ENCODE measurements at regions not wholly inside any gene's neighbourhood (a gene's known extent, or its start where the extent isn't known, plus 50 kb on each side); places are given as distances from the start of the nearest gene placed in this dataset.

- no peak for ATAC-seq (ENCODE audit: low read depth)
- Histone ChIP-seq H3K9me3 (ENCODE audit: severe bottlenecking) (no peaks in the 10 kb centered on the region), H3K36me3 (ENCODE audit: low read depth) (no peaks in the 10 kb centered on the region), H3K27me3 (ENCODE audit: insufficient read depth, poor library complexity, severe bottlenecking) (no peaks in the 10 kb centered on the region), H3K27ac (ENCODE audit: poor library complexity, severe bottlenecking) (no peak overlapping the region), H3K4me3 (ENCODE audit: severe bottlenecking) (no peak overlapping the region), H3K4me1 (ENCODE audit: insufficient read depth, poor library complexity, severe bottlenecking) (no peaks in the 10 kb centered on the region)
- TF ChIP-seq CTCF (IDR thresholded peaks at IDR 0.05; ENCODE audit: poor library complexity, severe bottlenecking), result no peak
- DNase-seq (ENCODE audit: low spot score), result no peak
These were observed 236.3 kb downstream of the PCDH10 start for GRCh38 chr4:133385161-133385954.

GRCh38 chr4:133379681-133380438 is 230.8 kb downstream of the PCDH10 start:
- no peaks in the 10 kb centered on the region for H3K27me3 ChIP-seq (ENCODE audit: insufficient read depth, poor library complexity, severe bottlenecking)
- H3K4me3 ChIP-seq (ENCODE audit: severe bottlenecking), result no peak overlapping the region
- DNase-seq (ENCODE audit: low spot score) (no peak), ATAC-seq (ENCODE audit: low read depth) (no peak)
- no peaks in the 10 kb centered on the region for H3K9me3 ChIP-seq (ENCODE audit: severe bottlenecking)
- TF ChIP-seq CTCF (IDR thresholded peaks at IDR 0.05; ENCODE audit: poor library complexity, severe bottlenecking), result no peak
- no peak overlapping the region for H3K27ac ChIP-seq (ENCODE audit: poor library complexity, severe bottlenecking)
- H3K36me3 ChIP-seq (ENCODE audit: low read depth), result no peaks in the 10 kb centered on the region
- no peaks in the 10 kb centered on the region for H3K4me1 ChIP-seq (ENCODE audit: insufficient read depth, poor library complexity, severe bottlenecking)

GRCh38 chr4:133377286-133377685 is 228.2 kb downstream of the PCDH10 start:
- no peaks in the 10 kb centered on the region for H3K9me3 ChIP-seq (ENCODE audit: severe bottlenecking)
- ATAC-seq (ENCODE audit: low read depth) (no peak), DNase-seq (ENCODE audit: low spot score) (no peak)
- no peaks in the 10 kb centered on the region for H3K36me3 ChIP-seq (ENCODE audit: low read depth)
- no peak overlapping the region for H3K27ac ChIP-seq (ENCODE audit: poor library complexity, severe bottlenecking)
- TF ChIP-seq CTCF (IDR thresholded peaks at IDR 0.05; ENCODE audit: poor library complexity, severe bottlenecking), result no peak
- no peaks in the 10 kb centered on the region for H3K4me1 ChIP-seq (ENCODE audit: insufficient read depth, poor library complexity, severe bottlenecking)
- no peak overlapping the region for H3K4me3 ChIP-seq (ENCODE audit: severe bottlenecking)
- no peaks in the 10 kb centered on the region for H3K27me3 ChIP-seq (ENCODE audit: insufficient read depth, poor library complexity, severe bottlenecking)

DNA sequence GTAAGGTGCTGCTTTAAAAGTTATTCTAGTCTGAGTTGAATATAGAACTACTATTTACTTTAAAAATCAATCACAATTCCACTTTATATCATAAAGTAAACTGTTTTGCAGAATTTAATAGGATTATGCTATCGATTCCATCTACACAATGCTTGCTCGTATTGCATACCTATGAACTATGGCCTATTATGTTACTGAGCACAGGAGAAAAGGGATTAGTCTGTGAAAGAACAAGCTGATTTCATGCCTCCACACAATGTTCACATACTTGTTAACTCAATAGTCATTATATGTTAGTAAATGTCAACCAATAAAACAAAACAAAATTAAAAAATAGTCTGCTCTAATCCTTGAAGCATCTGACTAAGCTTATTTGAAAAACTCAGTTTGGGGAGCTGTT is 223.6 kb downstream of the PCDH10 start:
- ATAC-seq (ENCODE audit: low read depth) (no peak), DNase-seq (ENCODE audit: low spot score) (no peak)
- no peak overlapping the region for H3K27ac ChIP-seq (ENCODE audit: poor library complexity, severe bottlenecking)
- H3K36me3 ChIP-seq (ENCODE audit: low read depth), result no peaks in the 10 kb centered on the region
- peaks cover 4% of the 10 kb centered on the region for H3K9me3 ChIP-seq (ENCODE audit: severe bottlenecking)
- no peak for TF ChIP-seq CTCF (IDR thresholded peaks at IDR 0.05; ENCODE audit: poor library complexity, severe bottlenecking)
- no peaks in the 10 kb centered on the region for H3K4me1 ChIP-seq (ENCODE audit: insufficient read depth, poor library complexity, severe bottlenecking)
- no peak overlapping the region for H3K4me3 ChIP-seq (ENCODE audit: severe bottlenecking)
- no peaks in the 10 kb centered on the region for H3K27me3 ChIP-seq (ENCODE audit: insufficient read depth, poor library complexity, severe bottlenecking)

DNA sequence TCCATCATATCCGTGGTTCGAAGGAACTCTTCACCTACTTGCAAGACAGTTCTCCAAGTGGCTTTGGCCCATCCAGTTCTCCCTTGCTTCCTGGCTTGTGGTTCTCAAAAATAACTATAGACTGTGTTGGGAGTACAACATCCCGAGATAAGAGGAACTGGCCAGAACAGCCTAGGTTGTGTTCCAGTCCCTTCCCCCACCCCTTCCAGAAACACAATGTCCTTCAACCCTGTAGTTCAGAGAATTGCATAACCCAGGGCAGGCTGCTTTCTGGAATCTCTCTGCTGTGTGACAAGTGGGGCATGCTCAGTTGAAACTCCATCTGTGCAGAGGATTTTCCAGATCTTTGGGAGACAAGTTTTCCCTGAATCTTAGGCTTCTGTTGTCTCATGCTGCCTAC is 206.5 kb downstream of the PCDH10 start:
- Histone ChIP-seq H3K4me3 (ENCODE audit: severe bottlenecking) (no peak overlapping the region), H3K27ac (ENCODE audit: poor library complexity, severe bottlenecking) (no peak overlapping the region), H3K36me3 (ENCODE audit: low read depth) (no peaks in the 10 kb centered on the region), H3K9me3 (ENCODE audit: severe bottlenecking) (no peaks in the 10 kb centered on the region), H3K27me3 (ENCODE audit: insufficient read depth, poor library complexity, severe bottlenecking) (no peaks in the 10 kb centered on the region), H3K4me1 (ENCODE audit: insufficient read depth, poor library complexity, severe bottlenecking) (no peaks in the 10 kb centered on the region)
- ATAC-seq (ENCODE audit: low read depth), result no peak
- no peak for DNase-seq (ENCODE audit: low spot score)
- no peak for TF ChIP-seq CTCF (IDR thresholded peaks at IDR 0.05; ENCODE audit: poor library complexity, severe bottlenecking)

Data from RWPE2 (cell line).